Activated effector memory CD4-positive, alpha-beta T cell treated with Interleukin-2 at 50 U/mL for 16 hours (primary cell): ENCODE measurements at regions not wholly inside any gene's neighbourhood (a gene's known extent, or its start where the extent isn't known, plus 50 kb on each side); places are given as distances from the start of the nearest gene placed in this dataset.
"Not testable (repeated sequence)": the region's sequence is repeated elsewhere in the genome, so short reads cannot be mapped to it uniquely, and the experiment has no call there.

Experiments
- DNase-seq: peaks from one replicate; pipeline ENCODE4 v3.0.0-alpha.2; 2020

- no peak for DNase-seq
Measured at GRCh38 chr10:130352291-130352645, 216.1 kb downstream of the GLRX3 start.

GRCh38 chr10:130353928-130354572 lies 217.9 kb downstream of the GLRX3 start:
- no peak for DNase-seq

- DNase-seq: no peak
Measured at GRCh38 chr10:130354573-130354954, 218.4 kb downstream of the GLRX3 start.

GRCh38 chr10:130354976-130355795 lies 219.0 kb downstream of the GLRX3 start:
- no peak for DNase-seq

- not testable (repeated sequence) for DNase-seq
Measured at GRCh38 chr10:130356429-130356828, 220.2 kb downstream of the GLRX3 start.

- DNase-seq: no peak
Measured at GRCh38 chr10:130357226-130357625, 221.0 kb downstream of the GLRX3 start.

- no peak for DNase-seq
Measured at GRCh38 chr10:130357951-130358350, 221.8 kb downstream of the GLRX3 start.

- no peak for DNase-seq
Measured at GRCh38 chr10:130358981-130359650, 222.9 kb downstream of the GLRX3 start.

GRCh38 chr10:130359711-130360110 lies 223.5 kb downstream of the GLRX3 start:
- DNase-seq: no peak

- no peak for DNase-seq
Measured at GRCh38 chr10:130360826-130361311, 224.7 kb downstream of the GLRX3 start.

- no peak for DNase-seq
Measured at GRCh38 chr10:130361351-130362105, 225.3 kb downstream of the GLRX3 start.

- no peak for DNase-seq
Measured at GRCh38 chr10:130362308-130362761, 226.1 kb downstream of the GLRX3 start.

GRCh38 chr10:130363051-130363450 lies 226.9 kb downstream of the GLRX3 start:
- no peak for DNase-seq

GRCh38 chr10:130363899-130364445 lies 227.8 kb downstream of the GLRX3 start:
- no peak for DNase-seq

- DNase-seq: no peak
Measured at GRCh38 chr10:130364631-130365411, 228.6 kb downstream of the GLRX3 start.

- DNase-seq: no peak
Measured at GRCh38 chr10:130368761-130369560, 232.8 kb downstream of the GLRX3 start.

- no peak for DNase-seq
Measured at GRCh38 chr10:130369645-130370381, 233.6 kb downstream of the GLRX3 start.

GRCh38 chr10:130370721-130371120 lies 234.5 kb downstream of the GLRX3 start:
- DNase-seq: no peak

- no peak for DNase-seq
Measured at GRCh38 chr10:130371156-130371555, 235.0 kb downstream of the GLRX3 start.

GRCh38 chr10:130371666-130372065 lies 235.5 kb downstream of the GLRX3 start:
- no peak for DNase-seq
